ENCODE measurements at regions not wholly inside any gene's neighbourhood (a gene's known extent, or its start where the extent isn't known, plus 50 kb on each side); places are given as distances from the start of the nearest gene placed in this dataset.

GRCh38 chr11:109508943-109509342 is 87.0 kb downstream of the C11orf87 start:
- TF ChIP-seq, protein P1, sequence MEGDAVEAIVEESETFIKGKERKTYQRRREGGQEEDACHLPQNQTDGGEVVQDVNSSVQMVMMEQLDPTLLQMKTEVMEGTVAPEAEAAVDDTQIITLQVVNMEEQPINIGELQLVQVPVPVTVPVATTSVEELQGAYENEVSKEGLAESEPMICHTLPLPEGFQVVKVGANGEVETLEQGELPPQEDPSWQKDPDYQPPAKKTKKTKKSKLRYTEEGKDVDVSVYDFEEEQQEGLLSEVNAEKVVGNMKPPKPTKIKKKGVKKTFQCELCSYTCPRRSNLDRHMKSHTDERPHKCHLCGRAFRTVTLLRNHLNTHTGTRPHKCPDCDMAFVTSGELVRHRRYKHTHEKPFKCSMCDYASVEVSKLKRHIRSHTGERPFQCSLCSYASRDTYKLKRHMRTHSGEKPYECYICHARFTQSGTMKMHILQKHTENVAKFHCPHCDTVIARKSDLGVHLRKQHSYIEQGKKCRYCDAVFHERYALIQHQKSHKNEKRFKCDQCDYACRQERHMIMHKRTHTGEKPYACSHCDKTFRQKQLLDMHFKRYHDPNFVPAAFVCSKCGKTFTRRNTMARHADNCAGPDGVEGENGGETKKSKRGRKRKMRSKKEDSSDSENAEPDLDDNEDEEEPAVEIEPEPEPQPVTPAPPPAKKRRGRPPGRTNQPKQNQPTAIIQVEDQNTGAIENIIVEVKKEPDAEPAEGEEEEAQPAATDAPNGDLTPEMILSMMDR (IDR thresholded peaks at IDR 0.05), result no peak
- no peak for TF ChIP-seq POLR2A (IDR thresholded peaks at IDR 0.05)

Data from prostate gland (tissue), 2 donors.